ENCODE measurements at regions not wholly inside any gene's neighbourhood (a gene's known extent, or its start where the extent isn't known, plus 50 kb on each side); places are given as distances from the start of the nearest gene placed in this dataset.
"Not testable (repeated sequence)": the region's sequence is repeated elsewhere in the genome, so short reads cannot be mapped to it uniquely, and the experiment has no call there.

DNA sequence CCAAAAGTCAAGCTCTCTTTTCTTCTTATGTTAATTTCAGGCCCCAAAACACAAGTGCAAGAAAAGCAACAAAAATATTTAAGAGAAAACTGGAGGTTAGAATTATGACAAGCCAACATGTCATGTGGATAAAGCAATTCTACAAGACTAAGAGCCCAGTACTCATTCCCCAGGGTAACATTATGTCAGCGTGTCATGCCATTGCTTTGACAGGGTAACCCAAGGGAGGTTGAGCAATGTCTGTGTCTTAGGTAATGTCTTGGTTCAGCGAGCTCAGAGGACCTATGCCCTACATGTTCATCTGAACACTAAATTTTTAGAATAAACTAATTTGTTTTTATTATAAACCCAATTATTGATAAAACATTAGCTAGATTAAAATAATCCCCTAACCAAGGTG, 173.2 kb upstream of the ZNF804A start:
- TF ChIP-seq, protein P1, sequence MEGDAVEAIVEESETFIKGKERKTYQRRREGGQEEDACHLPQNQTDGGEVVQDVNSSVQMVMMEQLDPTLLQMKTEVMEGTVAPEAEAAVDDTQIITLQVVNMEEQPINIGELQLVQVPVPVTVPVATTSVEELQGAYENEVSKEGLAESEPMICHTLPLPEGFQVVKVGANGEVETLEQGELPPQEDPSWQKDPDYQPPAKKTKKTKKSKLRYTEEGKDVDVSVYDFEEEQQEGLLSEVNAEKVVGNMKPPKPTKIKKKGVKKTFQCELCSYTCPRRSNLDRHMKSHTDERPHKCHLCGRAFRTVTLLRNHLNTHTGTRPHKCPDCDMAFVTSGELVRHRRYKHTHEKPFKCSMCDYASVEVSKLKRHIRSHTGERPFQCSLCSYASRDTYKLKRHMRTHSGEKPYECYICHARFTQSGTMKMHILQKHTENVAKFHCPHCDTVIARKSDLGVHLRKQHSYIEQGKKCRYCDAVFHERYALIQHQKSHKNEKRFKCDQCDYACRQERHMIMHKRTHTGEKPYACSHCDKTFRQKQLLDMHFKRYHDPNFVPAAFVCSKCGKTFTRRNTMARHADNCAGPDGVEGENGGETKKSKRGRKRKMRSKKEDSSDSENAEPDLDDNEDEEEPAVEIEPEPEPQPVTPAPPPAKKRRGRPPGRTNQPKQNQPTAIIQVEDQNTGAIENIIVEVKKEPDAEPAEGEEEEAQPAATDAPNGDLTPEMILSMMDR (conservative IDR thresholded peaks at IDR 0.05; ENCODE audit: low read depth, low read length): no peak
- DNase-seq (ENCODE audit: low read depth): no peak
- H3K4me3 ChIP-seq (ENCODE audit: low read depth, low read length): no peak overlapping the region

DNA sequence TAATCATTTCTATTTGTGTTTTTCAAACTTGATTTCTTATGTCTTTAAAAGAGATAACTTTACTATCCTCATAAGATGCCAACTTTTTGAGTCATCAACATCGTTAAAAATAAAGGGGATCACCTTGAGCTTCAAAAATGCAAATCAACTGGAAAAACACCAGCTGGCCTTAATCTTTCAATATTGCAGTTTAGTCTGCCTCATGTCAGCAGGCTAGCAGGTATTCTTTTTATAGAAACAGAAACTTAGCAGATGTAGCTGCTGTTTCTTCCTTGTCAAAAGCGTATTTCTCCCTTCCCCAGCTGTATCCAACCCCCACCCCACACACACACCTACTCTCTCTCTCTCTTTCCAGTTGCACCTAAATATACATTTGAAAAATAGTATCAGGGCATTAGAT, 154.1 kb upstream of the ZNF804A start:
- H3K4me3 ChIP-seq (ENCODE audit: low read depth, low read length): no peak overlapping the region
- TF ChIP-seq, protein P1 (conservative IDR thresholded peaks at IDR 0.05; ENCODE audit: low read depth, low read length): no peak
- no peak for DNase-seq (ENCODE audit: low read depth)

DNA sequence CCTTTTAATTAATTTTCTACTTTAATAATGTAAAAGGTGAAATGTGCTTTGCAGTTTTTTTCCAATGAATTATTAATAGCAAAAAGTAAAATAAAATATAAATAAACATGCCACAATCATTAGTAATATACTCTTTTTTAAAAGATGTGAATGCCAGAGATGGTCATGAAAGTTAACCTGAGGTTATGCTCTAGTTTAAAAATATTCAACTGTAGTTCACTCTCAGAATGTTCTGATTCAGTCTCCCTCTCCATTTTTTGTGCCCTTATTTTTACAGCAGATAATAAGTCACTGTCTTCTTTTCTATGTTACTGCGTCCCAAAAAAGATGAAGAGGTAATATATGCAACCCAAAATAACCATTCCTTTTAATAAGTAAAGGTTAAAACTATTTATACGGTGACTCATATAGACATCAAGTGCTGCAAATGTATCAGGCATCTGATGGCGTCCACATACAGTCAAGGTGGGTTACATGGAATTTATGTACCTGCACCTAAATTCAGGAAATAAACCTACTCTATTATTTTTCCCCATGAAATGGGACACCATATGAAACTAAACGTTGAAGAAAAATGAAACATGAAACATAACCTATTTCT, 153.6 kb upstream of the ZNF804A start:
- TF ChIP-seq, protein P1 (conservative IDR thresholded peaks at IDR 0.05; ENCODE audit: low read depth, low read length): no peak
- no peak overlapping the region for H3K4me3 ChIP-seq (ENCODE audit: low read depth, low read length)
- DNase-seq (ENCODE audit: low read depth): no peak

DNA sequence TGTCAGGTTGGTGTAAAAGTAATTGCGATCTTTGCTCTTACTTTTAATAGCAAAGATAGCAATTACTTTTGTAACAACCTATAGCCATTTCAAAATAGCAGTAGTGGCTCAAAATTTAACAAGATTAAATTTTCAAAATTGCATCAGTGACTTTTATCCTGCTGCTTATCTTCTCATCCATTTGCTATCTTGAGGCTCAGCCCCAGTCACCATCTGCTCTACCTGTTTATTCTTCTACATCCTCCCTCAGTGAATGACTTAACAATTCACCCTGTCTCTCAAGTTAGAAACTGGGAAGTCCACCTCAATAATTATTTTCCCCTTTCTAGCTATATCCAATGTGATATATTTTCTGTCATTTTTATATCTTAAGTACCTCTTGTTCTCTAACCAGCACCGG, 148.6 kb upstream of the ZNF804A start:
- H3K4me3 ChIP-seq (ENCODE audit: low read depth, low read length): no peak overlapping the region
- no peak for DNase-seq (ENCODE audit: low read depth)
- TF ChIP-seq, protein P1 (conservative IDR thresholded peaks at IDR 0.05; ENCODE audit: low read depth, low read length): no peak

DNA sequence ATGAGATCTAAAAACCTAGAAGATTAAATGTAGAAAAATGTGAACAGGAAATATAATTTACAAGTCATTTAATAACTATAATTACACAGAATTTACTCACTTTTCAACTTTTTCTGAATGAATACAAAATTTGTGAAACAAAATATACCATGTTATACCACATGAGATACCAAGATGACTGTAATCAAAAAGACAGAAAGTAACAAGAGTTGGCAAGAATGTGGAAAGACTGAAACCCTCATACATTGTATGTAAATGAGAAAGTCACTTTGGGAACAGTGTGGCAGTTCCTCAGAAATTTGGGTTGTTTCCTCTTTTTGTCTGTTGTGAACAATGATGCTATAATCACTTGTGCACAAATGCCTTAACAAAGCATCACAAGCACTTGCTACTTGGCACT, 145.4 kb upstream of the ZNF804A start:
- DNase-seq (ENCODE audit: low read depth): no peak
- H3K4me3 ChIP-seq (ENCODE audit: low read depth, low read length): no peak overlapping the region
- TF ChIP-seq, protein P1 (conservative IDR thresholded peaks at IDR 0.05; ENCODE audit: low read depth, low read length): no peak

DNA sequence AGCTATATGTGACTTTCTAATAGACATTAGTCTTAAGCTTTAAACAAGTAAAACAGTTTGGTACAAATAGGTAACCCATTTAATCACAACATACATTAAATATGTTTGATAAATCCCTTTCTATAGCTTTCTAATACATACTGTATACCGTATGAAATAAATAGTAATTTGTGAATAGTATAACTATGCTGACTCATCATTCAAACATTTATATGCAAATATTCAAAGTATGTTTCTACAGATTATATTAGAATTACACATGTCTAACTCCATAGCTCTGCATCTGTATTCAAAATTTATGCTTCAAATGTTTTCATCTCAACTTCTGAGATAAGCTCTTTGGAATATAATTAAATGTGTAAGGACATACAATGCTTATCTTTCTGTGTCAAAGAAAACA, 142.7 kb upstream of the ZNF804A start:
- H3K4me3 ChIP-seq (ENCODE audit: low read depth, low read length): no peak overlapping the region
- TF ChIP-seq, protein P1 (conservative IDR thresholded peaks at IDR 0.05; ENCODE audit: low read depth, low read length): no peak
- DNase-seq (ENCODE audit: low read depth): no peak

DNA sequence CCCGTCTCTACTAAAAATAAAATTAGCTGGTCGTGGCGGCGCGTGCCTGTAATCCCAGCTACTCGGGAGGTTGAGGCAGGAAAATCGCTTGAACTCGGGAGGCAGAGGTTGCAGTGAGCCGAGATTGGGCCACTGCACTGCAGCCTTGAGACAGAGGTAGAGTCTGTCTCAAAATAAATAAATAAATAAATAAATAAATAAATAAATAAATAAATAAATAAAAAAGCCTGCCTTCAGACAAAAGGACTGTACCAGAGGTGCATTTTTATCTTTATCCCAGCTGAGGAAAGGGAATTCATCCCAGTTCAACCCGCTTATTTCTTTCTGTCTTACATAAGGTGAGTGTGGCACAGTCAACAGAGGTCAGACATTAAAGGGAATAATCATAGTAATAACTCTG, 141.6 kb upstream of the ZNF804A start:
- not testable (repeated sequence) for H3K4me3 ChIP-seq (ENCODE audit: low read depth, low read length); DNase-seq (ENCODE audit: low read depth)

Measured in choroid plexus epithelial cell (primary cell).